GM21737 (cell line): ENCODE measurements at regions not wholly inside any gene's neighbourhood (a gene's known extent, or its start where the extent isn't known, plus 50 kb on each side); places are given as distances from the start of the nearest gene placed in this dataset.
"Not testable (repeated sequence)": the region's sequence is repeated elsewhere in the genome, so short reads cannot be mapped to it uniquely, and the experiment has no call there.

ENCODE experiments used
- ATAC-seq: cut with Tn5 transposase; IDR thresholded peaks from one replicate; pipeline ENCODE4 v1.9.1; 2021; ENCODE audit warnings: mild to moderate bottlenecking, moderate library complexity; ENCODE audit not compliant: unreplicated experiment

DNA sequence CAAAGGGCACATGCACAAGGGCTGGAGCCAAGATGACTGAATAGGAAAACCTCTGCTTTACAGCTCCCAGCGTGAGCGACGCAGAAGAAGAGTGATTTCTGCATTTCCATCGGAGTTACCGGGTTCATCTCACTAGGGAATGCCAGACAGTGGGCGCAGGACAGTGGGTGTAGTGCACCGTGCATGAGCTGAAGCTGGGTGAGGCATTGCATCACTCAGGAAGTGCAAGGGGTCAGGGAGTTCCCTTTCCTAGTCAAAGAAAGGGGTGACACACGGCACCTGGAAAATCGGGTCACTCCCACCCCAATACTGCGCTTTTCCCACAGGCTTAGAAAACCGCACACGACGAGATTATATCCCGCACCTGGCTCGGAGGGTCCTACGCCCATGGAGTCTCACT, 64.5 kb upstream of the HTR1E start:
- ATAC-seq: not testable (repeated sequence)

DNA sequence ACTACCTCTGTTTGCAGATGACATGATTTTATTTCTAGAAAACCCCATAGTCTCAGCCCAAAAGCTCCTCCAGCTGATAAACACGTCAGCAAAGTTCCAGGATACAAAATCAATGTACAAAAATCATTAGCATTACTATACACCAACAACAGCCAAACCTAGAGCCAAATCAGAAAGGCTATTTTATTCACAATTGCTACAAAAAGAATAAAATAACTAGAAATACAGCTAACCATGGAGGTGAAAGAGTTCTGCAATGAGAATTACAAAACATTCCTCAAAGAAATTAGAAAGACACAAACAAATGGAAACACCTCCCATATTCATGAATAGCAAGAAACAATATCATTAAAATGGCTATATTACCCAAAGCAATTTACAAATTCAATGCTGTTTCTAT, 65.6 kb upstream of the HTR1E start:
- no peak for ATAC-seq

GRCh38 chr6:86869500-86869899, 67.8 kb upstream of the HTR1E start:
- no peak for ATAC-seq

- ATAC-seq: no peak
Measured at GRCh38 chr6:86859513-86859912, 77.8 kb upstream of the HTR1E start.

- no peak for ATAC-seq
Measured at GRCh38 chr6:86858970-86859369, 78.4 kb upstream of the HTR1E start.

DNA sequence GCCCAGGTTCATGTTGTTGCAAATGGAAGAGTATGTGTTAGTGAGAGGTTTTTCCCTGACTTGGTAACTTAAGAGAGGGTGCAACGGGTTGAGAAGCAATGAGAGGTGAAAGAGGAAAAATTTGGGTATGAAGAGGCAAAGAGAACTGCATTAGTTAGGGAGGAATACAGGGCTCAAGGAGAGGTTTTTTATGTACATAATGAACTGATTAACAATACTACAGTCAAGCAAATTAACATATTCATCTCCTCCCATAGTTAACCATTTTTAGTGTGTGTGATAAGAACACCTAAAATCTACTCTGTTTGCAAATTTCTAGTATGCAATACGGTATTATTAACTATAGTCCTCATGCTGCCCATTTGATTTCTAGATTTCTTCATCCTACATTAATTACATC, 79.5 kb upstream of the HTR1E start:
- no peak for ATAC-seq

DNA sequence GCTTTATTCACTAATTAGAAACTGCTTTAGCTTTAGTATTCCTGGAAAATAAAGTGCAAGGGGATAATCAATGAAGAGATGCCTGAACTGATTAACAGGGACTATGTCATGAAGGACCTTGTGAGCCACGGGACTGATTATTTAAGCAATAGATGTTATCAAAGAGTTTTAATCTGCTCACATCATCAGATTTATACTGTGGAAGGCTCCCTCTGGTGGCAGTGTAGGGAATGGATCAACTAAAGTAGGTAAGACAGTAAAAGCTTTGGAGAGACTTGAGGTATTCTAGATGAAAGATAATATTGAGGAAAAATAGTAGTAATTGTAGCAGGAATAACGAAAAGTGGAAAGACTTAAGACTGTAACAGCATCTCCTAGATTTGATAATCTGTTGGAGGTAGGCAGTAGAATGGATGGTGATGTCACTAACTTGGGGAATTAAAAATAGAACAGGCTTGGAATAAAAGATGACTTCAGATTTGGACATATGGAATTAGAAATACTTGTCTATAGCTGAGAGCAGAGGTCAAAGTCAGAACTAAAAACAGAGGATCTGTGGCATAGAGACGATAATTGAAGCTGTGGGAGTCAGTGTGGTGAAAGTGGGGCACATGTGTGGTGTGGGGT, 80.3 kb upstream of the HTR1E start:
- ATAC-seq: no peak

DNA sequence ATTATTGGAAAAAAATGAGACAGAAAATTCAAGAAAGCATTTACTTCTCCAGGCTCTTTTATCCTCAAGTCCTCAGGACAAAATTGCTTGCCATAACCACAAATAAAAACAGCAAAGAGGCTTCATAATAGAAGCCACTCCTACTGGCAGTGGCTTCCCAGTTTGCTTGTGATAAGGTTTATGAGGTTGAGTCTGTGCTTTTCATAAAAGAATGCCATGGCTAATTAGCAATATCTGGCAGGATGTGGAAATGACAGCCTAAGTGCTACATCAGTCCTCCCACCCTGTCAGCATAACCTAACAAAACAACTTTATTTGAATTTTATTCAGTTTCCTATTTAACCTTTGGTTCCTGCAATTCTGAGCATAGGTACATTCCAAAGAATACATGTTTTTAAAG, 80.9 kb upstream of the HTR1E start:
- ATAC-seq: no peak

DNA sequence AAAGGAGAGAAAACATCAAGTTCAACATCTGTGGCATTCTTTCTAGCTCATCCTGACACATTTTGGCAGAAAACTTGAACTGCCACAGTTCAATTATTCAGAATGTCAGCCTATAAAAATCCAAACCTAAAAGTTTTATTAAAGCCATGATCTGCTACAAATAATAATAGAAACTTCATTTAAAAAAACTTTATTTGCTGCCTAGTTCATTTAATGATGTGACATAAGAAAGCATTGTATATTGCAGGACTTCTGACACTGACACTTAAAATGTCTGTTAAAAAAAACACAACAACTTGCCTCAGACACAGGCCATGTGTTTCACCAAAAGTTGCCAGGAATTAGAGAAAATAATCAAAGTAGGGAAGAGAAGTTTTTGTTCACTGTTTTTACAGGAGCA, 88.3 kb upstream of the HTR1E start:
- no peak for ATAC-seq

DNA sequence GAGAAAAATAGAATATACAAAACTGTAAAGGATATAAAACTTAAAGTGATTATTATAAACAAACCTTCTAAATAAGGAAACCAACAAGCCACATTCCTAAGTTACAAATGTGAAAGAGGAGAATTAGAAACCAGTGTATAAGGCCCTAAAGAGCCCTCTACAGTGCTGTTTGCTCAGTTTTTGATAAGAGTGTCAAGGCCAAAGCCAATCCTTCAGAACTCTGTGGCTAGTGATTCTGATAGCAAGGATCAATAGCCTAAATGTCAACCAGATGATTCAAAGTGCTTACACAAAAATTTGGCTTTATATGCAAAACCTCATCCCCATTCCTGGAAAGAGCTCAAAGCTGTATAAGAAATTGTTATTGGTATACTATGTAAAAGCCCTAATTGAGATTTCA, 104.6 kb upstream of the HTR1E start:
- no peak for ATAC-seq

- no peak for ATAC-seq
Measured at GRCh38 chr6:86825436-86825835, 111.9 kb upstream of the HTR1E start.

- ATAC-seq: no peak
Measured at GRCh38 chr6:86822747-86823146, 114.6 kb upstream of the HTR1E start.

- no peak for ATAC-seq
Measured at GRCh38 chr6:86820750-86821149, 116.6 kb upstream of the HTR1E start.

DNA sequence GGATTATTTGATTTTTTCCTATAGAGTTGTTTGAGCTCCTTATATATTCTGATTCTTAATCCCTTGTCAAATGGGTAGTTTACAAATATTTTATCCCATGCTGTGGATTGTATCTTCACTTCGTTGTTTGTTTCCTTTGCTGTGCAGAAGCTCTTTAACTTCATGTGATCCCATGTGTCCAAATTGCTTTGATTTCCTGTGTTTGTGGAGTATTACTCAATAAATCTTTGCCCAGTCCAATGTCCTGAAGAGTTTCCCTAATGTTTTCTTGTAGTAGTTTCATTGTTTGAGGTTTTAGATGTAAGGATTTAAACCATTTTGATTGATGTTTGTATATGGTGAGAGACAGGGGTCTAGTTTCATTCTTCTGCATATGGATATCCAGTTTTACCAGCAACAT, 143.7 kb upstream of the HTR1E start:
- ATAC-seq: no peak

GRCh38 chr6:86791476-86791875, 145.9 kb upstream of the HTR1E start:
- ATAC-seq: no peak

GRCh38 chr6:86789779-86790411, 147.4 kb upstream of the HTR1E start:
- ATAC-seq: no peak

- no peak for ATAC-seq
Measured at GRCh38 chr6:86782328-86782727, 155.0 kb upstream of the HTR1E start.

DNA sequence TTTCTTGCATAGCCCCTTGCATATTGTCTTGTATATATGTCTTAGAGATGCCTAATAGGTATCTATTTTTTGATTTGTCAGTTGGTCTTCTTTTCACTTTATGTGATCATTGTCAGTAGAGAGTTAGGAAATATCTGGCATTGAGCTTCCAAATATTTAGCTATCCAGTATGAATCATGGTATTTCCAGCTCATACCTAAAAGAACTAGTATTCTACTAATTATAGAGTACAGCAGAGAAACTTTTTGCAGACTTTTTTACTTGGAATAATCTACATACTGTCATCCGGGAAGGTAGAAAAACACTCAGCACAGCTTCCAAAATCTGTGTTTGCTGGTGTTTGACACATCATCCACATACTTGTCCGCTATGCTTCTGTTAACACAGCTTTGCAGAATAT, 156.4 kb upstream of the HTR1E start:
- ATAC-seq: no peak

DNA sequence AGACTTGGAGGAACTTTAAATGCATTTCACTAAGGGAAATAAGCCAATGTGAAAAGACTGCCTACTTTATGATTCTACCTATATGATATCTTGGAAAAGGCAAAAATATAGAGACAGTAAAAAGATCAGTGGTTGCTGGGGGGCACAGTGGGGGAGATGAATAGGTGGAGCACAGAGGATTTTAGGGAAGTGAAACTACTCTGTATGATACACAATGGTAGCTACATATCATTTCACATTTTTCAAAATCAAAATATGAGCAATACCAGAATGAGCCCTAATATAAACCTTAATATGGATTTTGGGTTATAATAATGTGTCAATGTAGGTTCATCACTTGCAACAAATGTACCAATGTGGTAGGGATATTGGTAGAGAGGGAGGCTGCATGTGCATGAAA, 161.4 kb upstream of the HTR1E start:
- ATAC-seq: no peak

DNA sequence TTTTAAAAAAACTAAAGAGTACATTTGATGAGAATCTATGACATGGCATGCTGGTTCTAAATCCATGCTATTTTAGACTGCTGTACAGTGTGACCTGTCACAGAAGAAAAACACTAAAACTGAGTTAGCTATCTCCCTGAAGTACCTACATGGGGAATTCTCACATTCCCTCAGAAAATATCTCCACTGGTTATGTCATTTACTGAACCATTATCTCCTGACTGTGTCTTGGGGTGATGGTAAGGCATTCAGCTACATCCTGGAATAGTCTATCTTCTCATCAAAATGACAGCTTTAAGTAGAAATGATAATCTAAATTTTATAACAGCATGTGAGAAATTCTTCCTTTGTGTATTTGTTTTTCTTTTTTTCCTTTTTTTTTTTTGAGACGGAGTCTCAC, 172.1 kb upstream of the HTR1E start:
- no peak for ATAC-seq

DNA sequence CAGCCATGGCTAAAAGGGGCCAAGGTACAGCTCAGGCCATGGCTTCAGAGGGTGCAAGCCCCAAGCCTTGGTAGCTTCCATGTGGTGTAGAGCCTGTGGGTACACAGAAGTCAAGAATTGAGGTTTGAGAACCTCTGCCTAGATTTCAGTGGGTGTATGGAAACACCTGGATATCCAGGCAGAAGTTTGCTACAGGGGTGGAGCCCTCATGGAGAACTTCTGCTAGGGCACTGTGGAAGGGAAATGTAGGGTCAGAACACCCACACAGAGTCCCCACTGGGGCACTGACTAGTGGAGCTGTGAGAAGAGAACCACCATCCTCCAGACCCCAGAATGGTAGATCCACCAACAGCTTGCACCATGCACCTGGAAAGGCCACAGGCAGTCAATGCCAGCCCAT, 177.4 kb upstream of the HTR1E start:
- ATAC-seq: not testable (repeated sequence)

DNA sequence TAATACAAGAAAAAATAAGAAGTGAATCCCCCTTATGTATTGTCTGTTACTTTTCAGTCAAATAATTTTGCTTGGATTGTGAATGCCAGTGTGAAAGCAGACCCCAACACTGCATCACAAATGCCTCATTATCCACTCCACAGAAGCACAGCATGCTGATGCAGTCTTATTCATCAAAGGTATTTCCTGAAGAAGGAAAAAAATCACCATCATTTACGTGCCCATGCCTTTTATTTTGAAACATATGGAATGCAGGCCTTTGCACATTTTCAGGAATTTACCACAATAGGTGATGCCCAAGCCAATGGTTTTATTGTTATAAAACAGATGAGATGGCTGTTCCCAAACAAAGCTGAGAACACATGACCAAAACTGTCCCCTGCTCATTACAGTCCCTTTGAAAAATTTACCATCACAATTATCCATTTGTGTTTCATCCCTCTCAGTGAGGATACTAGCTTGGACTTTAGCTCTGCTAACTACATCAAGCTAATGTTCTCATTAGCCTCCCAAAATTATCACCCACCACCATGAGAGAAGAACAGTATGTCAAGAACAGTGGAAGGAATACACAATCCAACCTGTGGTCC, 180.6 kb upstream of the HTR1E start:
- no peak for ATAC-seq

GRCh38 chr6:86744048-86744447, 193.3 kb upstream of the HTR1E start:
- no peak for ATAC-seq
